ENCODE measurements at regions not wholly inside any gene's neighbourhood (a gene's known extent, or its start where the extent isn't known, plus 50 kb on each side); places are given as distances from the start of the nearest gene placed in this dataset.

DNA sequence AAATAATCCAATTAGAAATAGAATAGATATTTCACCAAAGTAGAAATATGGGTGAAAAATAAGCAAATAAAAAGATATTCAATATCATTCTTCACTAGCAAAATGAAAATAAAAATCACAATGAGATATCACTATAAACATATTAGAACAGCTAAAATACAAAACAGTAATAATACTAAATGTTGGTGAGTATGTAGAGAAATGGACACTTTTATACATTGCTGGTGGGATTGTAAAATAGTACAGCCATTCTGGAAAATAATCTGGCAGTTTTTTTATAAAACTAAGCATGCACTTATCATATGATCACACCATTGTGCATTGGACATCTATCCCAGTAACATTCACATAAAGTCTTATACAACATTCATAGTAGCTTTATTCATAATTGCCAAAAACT, 320.2 kb upstream of the OR4E1 start:
- TF ChIP-seq, protein P1, sequence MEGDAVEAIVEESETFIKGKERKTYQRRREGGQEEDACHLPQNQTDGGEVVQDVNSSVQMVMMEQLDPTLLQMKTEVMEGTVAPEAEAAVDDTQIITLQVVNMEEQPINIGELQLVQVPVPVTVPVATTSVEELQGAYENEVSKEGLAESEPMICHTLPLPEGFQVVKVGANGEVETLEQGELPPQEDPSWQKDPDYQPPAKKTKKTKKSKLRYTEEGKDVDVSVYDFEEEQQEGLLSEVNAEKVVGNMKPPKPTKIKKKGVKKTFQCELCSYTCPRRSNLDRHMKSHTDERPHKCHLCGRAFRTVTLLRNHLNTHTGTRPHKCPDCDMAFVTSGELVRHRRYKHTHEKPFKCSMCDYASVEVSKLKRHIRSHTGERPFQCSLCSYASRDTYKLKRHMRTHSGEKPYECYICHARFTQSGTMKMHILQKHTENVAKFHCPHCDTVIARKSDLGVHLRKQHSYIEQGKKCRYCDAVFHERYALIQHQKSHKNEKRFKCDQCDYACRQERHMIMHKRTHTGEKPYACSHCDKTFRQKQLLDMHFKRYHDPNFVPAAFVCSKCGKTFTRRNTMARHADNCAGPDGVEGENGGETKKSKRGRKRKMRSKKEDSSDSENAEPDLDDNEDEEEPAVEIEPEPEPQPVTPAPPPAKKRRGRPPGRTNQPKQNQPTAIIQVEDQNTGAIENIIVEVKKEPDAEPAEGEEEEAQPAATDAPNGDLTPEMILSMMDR (IDR thresholded peaks at IDR 0.05; ENCODE audit: control extremely low read depth in 1 of 3, insufficient read depth in 1 of 3, low read depth in 1 of 3, low read length in 3 of 3), result no peak
- no peak for TF ChIP-seq HDAC6 (IDR thresholded peaks at IDR 0.05; ENCODE audit: low read depth, low read length)
- TF ChIP-seq, protein P2, sequence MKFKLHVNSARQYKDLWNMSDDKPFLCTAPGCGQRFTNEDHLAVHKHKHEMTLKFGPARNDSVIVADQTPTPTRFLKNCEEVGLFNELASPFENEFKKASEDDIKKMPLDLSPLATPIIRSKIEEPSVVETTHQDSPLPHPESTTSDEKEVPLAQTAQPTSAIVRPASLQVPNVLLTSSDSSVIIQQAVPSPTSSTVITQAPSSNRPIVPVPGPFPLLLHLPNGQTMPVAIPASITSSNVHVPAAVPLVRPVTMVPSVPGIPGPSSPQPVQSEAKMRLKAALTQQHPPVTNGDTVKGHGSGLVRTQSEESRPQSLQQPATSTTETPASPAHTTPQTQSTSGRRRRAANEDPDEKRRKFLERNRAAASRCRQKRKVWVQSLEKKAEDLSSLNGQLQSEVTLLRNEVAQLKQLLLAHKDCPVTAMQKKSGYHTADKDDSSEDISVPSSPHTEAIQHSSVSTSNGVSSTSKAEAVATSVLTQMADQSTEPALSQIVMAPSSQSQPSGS (IDR thresholded peaks at IDR 0.05; ENCODE audit: low read length), result no peak
- TF ChIP-seq JUN (IDR thresholded peaks at IDR 0.05; ENCODE audit: low read depth, low read length), result no peak
- no peak for TF ChIP-seq POLR2A (IDR thresholded peaks at IDR 0.05; ENCODE audit: control extremely low read depth in 1 of 2, low read depth in 2 of 2, low read length in 2 of 2)
